IMR-90 (cell line): ENCODE measurements at regions not wholly inside any gene's neighbourhood (a gene's known extent, or its start where the extent isn't known, plus 50 kb on each side); places are given as distances from the start of the nearest gene placed in this dataset.

ENCODE experiments used
- ATAC-seq: fragments of 200-7000 bp; cut with Tn5 transposase; 2 replicates; pipeline ENCODE4 v1.9.1; 2020; ENCODE audit warnings: low read depth, mild to moderate bottlenecking, moderate library complexity
- BruUV-seq: library from RNA; stranded (reverse); fragments of 400-500 nt; replicated peaks from 2 replicates; lab custom pipeline; 2021; lab: Mats Ljungman, UMichigan
- CTCF ChIA-PET: fragments of 300-600 bp; formaldehyde crosslinking; extraction: SDS; loops from one replicate; lab custom pipeline; 2021; ENCODE audit warnings: antibody characterized with exemption; lab: Yijun Ruan, JAX
- POLR2A ChIA-PET: fragments of 300-600 bp; sonication (Branson Sonifier 250); formaldehyde crosslinking; loops from one replicate; lab custom pipeline; 2022; ENCODE audit warnings: antibody characterized with exemption; ENCODE audit not compliant: unreplicated experiment; lab: Charles Lee
- DNase-seq: peaks from one replicate; pipeline ENCODE4 v3.0.0; 2013
- H2AFZ ChIP-seq: replicated peaks from 2 replicates; pipeline ENCODE3; 2013; ENCODE audit warnings: low read length, mild to moderate bottlenecking; ENCODE audit not compliant: poor library complexity
- H2AK5ac ChIP-seq: 2 replicates; pipeline ENCODE4 v1.6.1; 2013; ENCODE audit warnings: low read depth, low read length, inconsistent platforms
- H2AK9ac ChIP-seq: replicated peaks from 2 replicates; pipeline ENCODE3; 2013; ENCODE audit warnings: mild to moderate bottlenecking, low read depth, low read length, moderate library complexity; ENCODE audit not compliant: poor library complexity
- H2BK120ac ChIP-seq: 2 replicates; pipeline ENCODE4 v1.6.1; 2013; ENCODE audit warnings: low read depth, low read length, inconsistent platforms
- H2BK15ac ChIP-seq: 3 replicates; pipeline ENCODE4 v1.6.1; 2013; ENCODE audit warnings: low read depth, low read length, inconsistent platforms
- H2BK20ac ChIP-seq: 2 replicates; pipeline ENCODE4 v1.6.1; 2013; ENCODE audit warnings: low read depth, mild to moderate bottlenecking, inconsistent platforms, low read length, moderate library complexity
- H2BK5ac ChIP-seq: 2 replicates; pipeline ENCODE4 v1.6.1; 2013; ENCODE audit warnings: mild to moderate bottlenecking, low read depth, low read length, inconsistent platforms; ENCODE audit not compliant: poor library complexity, severe bottlenecking
- H3K14ac ChIP-seq: replicated peaks from 2 replicates; pipeline ENCODE4 v1.6.1; 2013; ENCODE audit warnings: low read depth, low read length, inconsistent platforms
- H3K18ac ChIP-seq: 2 replicates; pipeline ENCODE4 v1.6.1; 2013; ENCODE audit warnings: low read depth, low read length, control low read depth
- H3K23ac ChIP-seq: 2 replicates; pipeline ENCODE4 v1.6.1; 2013; ENCODE audit warnings: low read depth, low read length, inconsistent platforms
- H3K27ac ChIP-seq: 2 replicates; pipeline ENCODE4 v1.5.1; 2013; ENCODE audit warnings: mild to moderate bottlenecking, control low read depth, low read length; ENCODE audit not compliant: insufficient read depth
- H3K27me3 ChIP-seq: 2 replicates; pipeline ENCODE4 v1.6.1; 2013; ENCODE audit warnings: low read length; ENCODE audit not compliant: control insufficient read depth, insufficient read depth
- H3K36me3 ChIP-seq: 2 replicates; pipeline ENCODE4 v1.6.1; 2013; ENCODE audit warnings: low read length, mixed read lengths; ENCODE audit not compliant: control insufficient read depth, insufficient read depth
- H3K4ac ChIP-seq: 2 replicates; pipeline ENCODE4 v1.6.1; 2013; ENCODE audit warnings: low read depth, low read length, inconsistent platforms
- H3K4me1 ChIP-seq: 2 replicates; pipeline ENCODE4 v1.6.1; 2013; ENCODE audit warnings: low read length, mixed read lengths; ENCODE audit not compliant: control insufficient read depth, insufficient read depth
- H3K4me2 ChIP-seq: 2 replicates; pipeline ENCODE4 v1.6.1; 2013; ENCODE audit warnings: low read depth, mild to moderate bottlenecking, control low read depth, low read length, moderate library complexity
- H3K4me3 ChIP-seq: 2 replicates; pipeline ENCODE4 v1.5.1; 2013; ENCODE audit warnings: low read depth, mild to moderate bottlenecking, control low read depth, low read length, moderate library complexity; ENCODE audit not compliant: insufficient read depth
- H3K56ac ChIP-seq: 2 replicates; pipeline ENCODE4 v1.6.1; 2013; ENCODE audit warnings: low read length, inconsistent platforms; ENCODE audit not compliant: insufficient read depth; ENCODE audit errors: extremely low read depth
- H3K79me1 ChIP-seq, 2 experiments: 2 replicates each; pipeline ENCODE4 v1.6.1; 2013; ENCODE audit warnings: low read length in 2 of 2, inconsistent platforms in 1 of 2, low read depth in 1 of 2
- H3K9ac ChIP-seq: 2 replicates; pipeline ENCODE4 v1.6.1; 2013; ENCODE audit warnings: low read depth, low read length, control low read depth
- H3K9me1 ChIP-seq: 2 replicates; pipeline ENCODE4 v1.6.1; 2013; ENCODE audit warnings: low read length, inconsistent platforms; ENCODE audit not compliant: insufficient read depth
- H3K9me3 ChIP-seq: 2 replicates; pipeline ENCODE4 v1.6.1; 2013; ENCODE audit warnings: low read length; ENCODE audit not compliant: control insufficient read depth, insufficient read depth
- H4K20me1 ChIP-seq: 2 replicates; pipeline ENCODE4 v1.6.1; 2013; ENCODE audit warnings: low read length, inconsistent platforms; ENCODE audit not compliant: insufficient read depth
- H4K5ac ChIP-seq: 2 replicates; pipeline ENCODE4 v1.6.1; 2013; ENCODE audit warnings: mild to moderate bottlenecking, low read depth, low read length, control low read depth
- H4K8ac ChIP-seq, 2 experiments: 2 replicates each; pipeline ENCODE4 v1.6.1; 2013; ENCODE audit warnings: low read depth in 2 of 2, low read length in 2 of 2, control low read depth in 1 of 2, inconsistent platforms in 1 of 2
- H4K91ac ChIP-seq: 2 replicates; pipeline ENCODE4 v1.6.1; 2013; ENCODE audit warnings: low read depth, low read length, inconsistent platforms; ENCODE audit not compliant: insufficient read depth
- CEBPB ChIP-seq: IDR thresholded peaks from 2 replicates; pipeline ENCODE4 v1.6.1; 2012; ENCODE audit warnings: low read depth, low read length, improper control_type of control experiment
- ELK1 ChIP-seq: fragments of 150-350 bp; IDR thresholded peaks from 2 replicates; pipeline ENCODE4 v1.6.1; 2016; ENCODE audit warnings: low read depth, mild to moderate bottlenecking, low read length, moderate library complexity, borderline replicate concordance
- MAFK ChIP-seq: IDR thresholded peaks from 2 replicates; pipeline ENCODE4 v1.6.1; 2012; ENCODE audit warnings: low read depth, low read length, improper control_type of control experiment
- RAD21 ChIP-seq: IDR thresholded peaks from 2 replicates; pipeline ENCODE4 v1.6.1; 2012; ENCODE audit warnings: low read length, improper control_type of control experiment
- RCOR1 ChIP-seq: IDR thresholded peaks from 2 replicates; pipeline ENCODE4 v1.6.1; 2012; ENCODE audit warnings: mild to moderate bottlenecking, low read length, improper control_type of control experiment; ENCODE audit not compliant: insufficient replicate concordance
- RFX5 ChIP-seq: IDR thresholded peaks from 2 replicates; pipeline ENCODE4 v1.8.0; 2012; ENCODE audit warnings: low read depth, mild to moderate bottlenecking, low read length, moderate library complexity
- USF2 ChIP-seq: fragments of 150-350 bp; IDR thresholded peaks from 2 replicates; pipeline ENCODE4 v1.6.1; 2017; ENCODE audit warnings: mild to moderate bottlenecking, antibody characterized with exemption, low read length, low read depth
- WGBS, 2 experiments: methylation state at CpG; one replicate each; pipeline versions ENCODE4 v1.1.5 to v1.1.7; 2013; ENCODE audit warnings: missing lambda C conversion rate in 2 of 2; ENCODE audit not compliant: insufficient read length in 1 of 2; ENCODE audit errors: extremely low coverage in 2 of 2; 5-methylcytosine and 5-hydroxymethylcytosine counted together
- dilution Hi-C: fragments of 300-500 bp; cut with HindIII; formaldehyde crosslinking; loops from one replicate; pipeline ENCODE4 v1.14.3; 2018; ENCODE audit warnings: low sequenced_read_pairs; ENCODE audit not compliant: unreplicated experiment
- in situ Hi-C: fragments of 300-500 bp; cut with MboI; formaldehyde crosslinking; loops from 3 replicates; pipeline ENCODE4 v1.14.3; 2019; ENCODE audit warnings: low sequenced_read_pairs, inconsistent platforms, mixed read lengths
- intact Hi-C: fragments of 100-400 bp; cut with micrococcal nuclease; formaldehyde crosslinking; loops from 2 replicates; pipeline ENCODE4 v1.10.0; 2022

GRCh38 chr3:17913359-17913758, 170.9 kb upstream of the TBC1D5 start:
- dilution Hi-C loops = no loop called here
- Histone ChIP-seq H2BK15ac (no peak overlapping the region), H3K9me3 (no peaks in the 10 kb centered on the region), H3K9me1 (no peaks in the 10 kb centered on the region), H3K56ac (no peak overlapping the region), H4K20me1 (no peaks in the 10 kb centered on the region), H3K79me1 (no peaks in the 10 kb centered on the region), H3K18ac (no peak overlapping the region), H3K27ac (no peak overlapping the region), H3K4me2 (no peak overlapping the region), H2BK120ac (no peak overlapping the region), H2AFZ (no peak overlapping the region), H3K27me3 (no peaks in the 10 kb centered on the region), H2AK9ac (no peak overlapping the region), H2AK5ac (no peak overlapping the region), H2BK5ac (no peak overlapping the region), H3K14ac (no peak overlapping the region), H4K91ac (no peak overlapping the region), H3K4me3 (no peak overlapping the region), H3K36me3 (no peaks in the 10 kb centered on the region), H4K8ac (no peak overlapping the region), H3K9ac (no peak overlapping the region), H2BK20ac (no peak overlapping the region), H4K5ac (no peak overlapping the region), H3K4ac (no peak overlapping the region), H3K23ac (no peak overlapping the region), H3K4me1 (no peaks in the 10 kb centered on the region)
- WGBS, 2 experiments = no CpG with 5 or more reads among the region's 2 CpGs
- in situ Hi-C loops = no loop called here
- BruUV-seq = no TSS peak
- DNase-seq (no peak), ATAC-seq (no peak)
- no peak for TF ChIP-seq RAD21
- TF ChIP-seq CEBPB = no peak
- TF ChIP-seq ELK1 = no peak
- no peak for TF ChIP-seq RCOR1
- TF ChIP-seq MAFK = no peak
- TF ChIP-seq USF2 = no peak
- no peak for TF ChIP-seq RFX5
- intact Hi-C loops = no loop called here
- ChIA-PET CTCF (no interaction called here), POLR2A (no interaction called here)
